Body of pancreas (tissue), 4 donors: ENCODE measurements at regions not wholly inside any gene's neighbourhood (a gene's known extent, or its start where the extent isn't known, plus 50 kb on each side); places are given as distances from the start of the nearest gene placed in this dataset.
A peak's percentile ranks its signal among the peaks of the same experiment; 100 is the strongest.

Experiments
- ATAC-seq: fragments of 150-250 bp; one replicate; pipeline ENCODE4 v1.9.1; 2016
- DNase-seq, 4 donors: peaks; one replicate each; pipeline ENCODE4 v3.0.0-alpha.2; 2019
- H3K27ac ChIP-seq, 4 donors: fragments of 200-600 bp; sonication (generic); 1 replicate in 3 of 4; 2 replicates in 1 of 4; pipeline versions ENCODE4 v1.5.1 to v1.6.1; 2016 to 2019; ENCODE audit warnings: mild to moderate bottlenecking in 1 of 4, mixed read lengths in 1 of 4, moderate library complexity in 1 of 4
- H3K27me3 ChIP-seq, 2 donors: fragments of 200-600 bp; sonication (generic); one replicate each; pipeline ENCODE4 v1.6.0; 2016; ENCODE audit warnings: mild to moderate bottlenecking in 1 of 2
- H3K36me3 ChIP-seq, 2 donors: fragments of 200-600 bp; sonication (generic); replicated peaks in 1 of 2; 2 replicates each; pipeline ENCODE4 v1.5.1; 2016; ENCODE audit warnings: low read depth in 2 of 2; ENCODE audit not compliant: insufficient read depth in 1 of 2
- H3K4me1 ChIP-seq: fragments of 200-600 bp; sonication (generic); one replicate; pipeline ENCODE4 v1.6.0; 2016
- H3K4me3 ChIP-seq, 2 donors: fragments of 200-600 bp; sonication (generic); 1 replicate in 1 of 2; 2 replicates in 1 of 2; pipeline ENCODE4 v1.5.1; 2016 to 2019
- H3K9me3 ChIP-seq, 3 donors: fragments of 200-600 bp; sonication (generic); 1 replicate in 2 of 3; 2 replicates in 1 of 3; pipeline ENCODE4 v1.5.1; 2016
- POLR2A ChIP-seq, 3 donors: fragments of 450-650 bp; IDR thresholded peaks; one replicate each; pipeline ENCODE4 v1.6.1; 2016; ENCODE audit warnings: antibody characterized with exemption in 3 of 3, mild to moderate bottlenecking in 2 of 3
- WGBS, 2 donors: methylation state at CpG; one replicate each; pipeline ENCODE4 v1.1.5; 2017; 5-methylcytosine and 5-hydroxymethylcytosine counted together
- intact Hi-C: fragments of 100-400 bp; cut with DNase I; formaldehyde crosslinking; loops from one replicate; pipeline ENCODE4 v1.15.1; 2023
- TF ChIP-seq, protein P1 (sequence below), 7 experiments: fragments of 450-650 bp in 4 of 7; fragments of 200-600 bp in 3 of 7; sonication (generic) in 3 of 7; IDR thresholded peaks; one replicate each; pipeline ENCODE4 v1.5.1; 2016 to 2019; ENCODE audit warnings: antibody characterized with exemption in 7 of 7

DNA sequence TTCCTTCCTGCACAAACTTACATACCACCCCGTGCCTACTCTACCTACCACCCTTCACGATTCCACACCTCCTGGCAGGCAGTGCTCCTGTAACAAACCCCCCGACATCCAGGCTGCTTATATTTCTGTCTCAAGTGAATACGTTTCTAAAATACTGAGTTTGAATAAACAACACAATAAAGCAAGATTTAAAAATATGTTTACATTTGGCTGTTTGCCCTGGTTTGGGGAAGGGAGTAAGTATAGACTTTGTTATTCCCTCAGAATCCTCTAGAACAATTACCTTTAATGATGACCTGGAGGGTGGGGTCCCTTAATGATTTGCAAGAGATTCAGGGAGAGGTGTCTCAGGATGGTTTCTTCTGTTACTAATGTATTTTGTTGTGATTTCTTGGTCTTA, 402.6 kb upstream of the TBL1XR1 start:
- H3K9me3 ChIP-seq = no peaks in the 10 kb centered on the region
- no peaks in the 10 kb centered on the region for H3K36me3 ChIP-seq
- TF ChIP-seq, protein P1, sequence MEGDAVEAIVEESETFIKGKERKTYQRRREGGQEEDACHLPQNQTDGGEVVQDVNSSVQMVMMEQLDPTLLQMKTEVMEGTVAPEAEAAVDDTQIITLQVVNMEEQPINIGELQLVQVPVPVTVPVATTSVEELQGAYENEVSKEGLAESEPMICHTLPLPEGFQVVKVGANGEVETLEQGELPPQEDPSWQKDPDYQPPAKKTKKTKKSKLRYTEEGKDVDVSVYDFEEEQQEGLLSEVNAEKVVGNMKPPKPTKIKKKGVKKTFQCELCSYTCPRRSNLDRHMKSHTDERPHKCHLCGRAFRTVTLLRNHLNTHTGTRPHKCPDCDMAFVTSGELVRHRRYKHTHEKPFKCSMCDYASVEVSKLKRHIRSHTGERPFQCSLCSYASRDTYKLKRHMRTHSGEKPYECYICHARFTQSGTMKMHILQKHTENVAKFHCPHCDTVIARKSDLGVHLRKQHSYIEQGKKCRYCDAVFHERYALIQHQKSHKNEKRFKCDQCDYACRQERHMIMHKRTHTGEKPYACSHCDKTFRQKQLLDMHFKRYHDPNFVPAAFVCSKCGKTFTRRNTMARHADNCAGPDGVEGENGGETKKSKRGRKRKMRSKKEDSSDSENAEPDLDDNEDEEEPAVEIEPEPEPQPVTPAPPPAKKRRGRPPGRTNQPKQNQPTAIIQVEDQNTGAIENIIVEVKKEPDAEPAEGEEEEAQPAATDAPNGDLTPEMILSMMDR (IDR thresholded peaks at IDR 0.05) = no peak
- H3K4me1 ChIP-seq = peaks cover 67% of the 10 kb centered on the region
- 88 to 95% methylated on average over 4 of the region's 4 CpGs for WGBS, 2 donors
- intact Hi-C loops = no loop called here
- DNase-seq (no peak), ATAC-seq (no peak)
- no peaks in the 10 kb centered on the region for H3K27me3 ChIP-seq
- H3K27ac ChIP-seq = no peak overlapping the region
- H3K4me3 ChIP-seq = no peak overlapping the region

- no peaks in the 10 kb centered on the region for H3K9me3 ChIP-seq
- no peaks in the 10 kb centered on the region for H3K27me3 ChIP-seq
- no peak for DNase-seq
- H3K36me3 ChIP-seq = no peaks in the 10 kb centered on the region
- no peak for TF ChIP-seq POLR2A (IDR thresholded peaks at IDR 0.05)
- TF ChIP-seq, protein P1 (IDR thresholded peaks at IDR 0.05) = no peak
- WGBS, 2 donors = 87 to 94% methylated on average over 2 of the region's 2 CpGs
- ATAC-seq = no peak
- no peak overlapping the region for H3K27ac ChIP-seq
- intact Hi-C loops = no loop called here
- peaks cover 66% of the 10 kb centered on the region for H3K4me1 ChIP-seq
- H3K4me3 ChIP-seq = no peak overlapping the region
Observed at GRCh38 chr3:177600411-177600810, 403.1 kb upstream of the TBL1XR1 start.

DNA sequence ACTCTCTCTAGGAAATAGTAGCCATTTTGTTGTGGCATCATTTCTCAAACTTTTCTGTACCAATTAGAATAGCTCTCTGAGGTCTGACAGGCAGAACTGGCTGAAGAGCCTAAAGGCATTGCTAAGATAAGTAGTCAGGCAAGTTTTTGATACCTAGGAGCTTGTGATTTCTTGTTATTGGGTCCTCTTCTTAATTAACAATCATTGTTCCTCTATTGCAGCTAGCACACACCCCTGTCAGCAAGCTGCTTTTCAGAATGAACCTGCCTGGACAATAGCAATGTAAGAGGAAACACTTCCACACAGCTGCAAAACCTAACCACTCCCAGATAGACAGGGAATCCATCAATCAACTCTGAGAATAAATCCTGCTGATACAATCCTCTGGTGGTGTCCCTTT, 403.9 kb upstream of the TBL1XR1 start:
- DNase-seq (no peak), ATAC-seq (no peak)
- Histone ChIP-seq H3K27me3 (no peaks in the 10 kb centered on the region), H3K4me3 (no peak overlapping the region), H3K4me1 (peaks cover 59% of the 10 kb centered on the region), H3K27ac (no peak overlapping the region), H3K9me3 (no peaks in the 10 kb centered on the region), H3K36me3 (no peaks in the 10 kb centered on the region)
- intact Hi-C loops = no loop called here
- TF ChIP-seq POLR2A (IDR thresholded peaks at IDR 0.05) = no peak
- TF ChIP-seq, protein P1 (IDR thresholded peaks at IDR 0.05) = no peak

GRCh38 chr3:177602601-177603147, 405.4 kb upstream of the TBL1XR1 start:
- peaks cover 55% of the 10 kb centered on the region for H3K4me1 ChIP-seq
- ATAC-seq = peak; percentile 77

GRCh38 chr3:177603148-177603603, 405.9 kb upstream of the TBL1XR1 start:
- Histone ChIP-seq H3K9me3 (no peaks in the 10 kb centered on the region), H3K4me3 (no peak overlapping the region), H3K27me3 (no peaks in the 10 kb centered on the region), H3K4me1 (peaks cover 55% of the 10 kb centered on the region), H3K27ac (peak overlapping the region; percentile 65 to 82 (median 74)), H3K36me3 (no peaks in the 10 kb centered on the region)
- ATAC-seq = no peak
- intact Hi-C loops = no loop called here
- DNase-seq = no peak
- WGBS, 2 donors = 3 to 11% methylated on average over 2 of the region's 2 CpGs
- TF ChIP-seq POLR2A (IDR thresholded peaks at IDR 0.05) = no peak
- TF ChIP-seq, protein P1 (IDR thresholded peaks at IDR 0.05) = no peak

More at GRCh38 chr3:177602601-177603147, 405.4 kb upstream of the TBL1XR1 start:
- no peaks in the 10 kb centered on the region for H3K27me3 ChIP-seq
- H3K36me3 ChIP-seq = no peaks in the 10 kb centered on the region
- 8 to 21% methylated on average over 2 of the region's 2 CpGs for WGBS, 2 donors
- peak in 3 of 4 donors; percentile 22 to 32 (median 27) for DNase-seq
- no peaks in the 10 kb centered on the region for H3K9me3 ChIP-seq
- intact Hi-C loops = no loop called here
- TF ChIP-seq, protein P1 (IDR thresholded peaks at IDR 0.05) = no peak
- TF ChIP-seq POLR2A (IDR thresholded peaks at IDR 0.05) = no peak
- H3K4me3 ChIP-seq = no peak overlapping the region
- H3K27ac ChIP-seq = peak overlapping the region; percentile 65 to 82 (median 74)
